HG02763 (cell line): ENCODE measurements at regions not wholly inside any gene's neighbourhood (a gene's known extent, or its start where the extent isn't known, plus 50 kb on each side); places are given as distances from the start of the nearest gene placed in this dataset.

Source experiments
- ATAC-seq: cut with Tn5 transposase; IDR thresholded peaks from one replicate; pipeline ENCODE4 v1.9.1; 2021; ENCODE audit warnings: mild to moderate bottlenecking, moderate library complexity; ENCODE audit not compliant: unreplicated experiment

DNA sequence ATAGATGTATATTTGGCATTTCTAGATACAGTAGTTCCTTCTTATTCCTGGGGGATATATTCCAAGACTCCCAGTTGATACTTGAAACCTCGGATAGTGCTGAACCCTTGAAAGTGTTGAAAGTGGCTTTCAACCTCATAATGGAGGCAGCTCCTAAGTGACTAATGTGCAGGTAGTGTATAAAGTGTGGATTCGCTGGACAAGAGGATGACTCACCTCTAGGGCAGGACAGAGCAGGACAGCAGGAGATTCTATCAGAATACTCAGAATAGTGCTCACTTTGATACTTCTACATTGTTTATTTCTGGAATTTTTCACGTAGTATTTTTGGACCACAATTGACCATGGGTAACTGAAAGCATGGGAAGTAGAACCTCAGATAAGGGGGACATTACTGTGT, 1138.9 kb upstream of the WWC1 start:
- no peak for ATAC-seq

GRCh38 chr5:167155387-167156005, 1135.9 kb upstream of the WWC1 start:
- no peak for ATAC-seq

DNA sequence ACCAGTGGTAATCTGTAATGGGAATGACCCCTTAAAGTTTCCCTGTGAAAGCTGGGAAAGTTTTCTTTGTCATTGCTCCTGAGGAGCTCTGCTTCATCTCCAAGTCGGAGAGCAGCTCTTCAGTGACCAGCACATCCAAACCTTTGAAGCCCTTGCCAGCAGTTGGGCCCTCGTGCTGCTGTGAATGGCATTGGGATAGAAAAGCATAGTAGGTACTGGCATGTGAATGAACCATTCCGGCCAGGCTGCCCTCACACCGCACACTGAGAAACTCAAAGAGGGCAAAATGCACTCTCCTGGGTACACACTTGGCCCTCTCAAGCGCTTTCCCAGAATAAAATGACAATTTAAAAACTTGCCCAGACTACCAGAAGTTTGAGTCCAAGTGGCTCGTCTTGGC, 1135.0 kb upstream of the WWC1 start:
- ATAC-seq = no peak

DNA sequence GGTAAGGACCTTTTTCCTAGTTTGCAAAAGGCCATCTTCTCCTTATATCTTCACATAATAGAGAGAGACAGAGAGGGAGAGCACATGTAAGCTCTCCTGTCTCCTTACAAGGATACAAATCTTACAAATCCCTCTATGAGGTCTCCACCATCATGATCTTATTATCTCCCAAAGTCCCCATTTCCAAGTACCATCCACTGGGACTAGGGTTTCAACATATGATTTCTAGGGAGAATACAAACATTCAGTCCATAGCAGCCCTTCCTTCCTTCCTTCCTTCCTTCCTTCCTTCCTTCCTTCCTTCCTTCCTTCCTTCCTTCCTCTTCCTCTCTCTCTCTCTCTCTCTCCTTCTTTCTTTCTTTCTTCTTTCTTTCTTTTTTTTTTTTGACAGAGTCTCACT, 1132.9 kb upstream of the WWC1 start:
- ATAC-seq = no peak

GRCh38 chr5:167160388-167160787, 1131.1 kb upstream of the WWC1 start:
- ATAC-seq = no peak

- ATAC-seq = no peak
These were observed 1124.7 kb upstream of the WWC1 start for GRCh38 chr5:167166696-167167095.

DNA sequence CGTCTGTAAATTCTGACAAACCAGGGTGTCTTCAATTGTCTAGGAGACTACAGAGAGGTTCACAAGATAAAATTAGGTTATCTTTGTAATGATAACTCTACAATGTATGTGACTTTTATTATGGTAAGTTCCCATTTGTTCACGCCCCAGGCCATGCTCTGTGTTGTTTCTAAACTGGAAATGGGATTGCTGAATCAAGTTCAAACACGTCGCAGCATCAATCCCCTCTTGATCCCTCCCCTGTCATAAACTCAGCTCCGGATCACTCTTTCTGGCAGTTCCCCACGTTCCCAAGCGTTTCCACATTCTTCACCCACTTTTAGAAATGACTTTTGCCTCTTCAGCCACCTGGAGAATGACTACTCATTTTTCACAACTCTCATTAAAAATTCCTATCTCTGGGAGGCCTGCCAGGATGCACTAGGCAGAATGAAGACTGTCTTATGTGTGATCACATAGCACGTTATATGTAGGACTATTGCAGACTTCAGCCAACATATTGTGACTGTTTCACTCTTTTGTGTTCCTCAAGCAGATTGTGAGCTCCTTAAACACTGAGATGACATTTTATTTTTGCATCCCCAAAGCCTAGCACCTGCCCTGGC, 1124.2 kb upstream of the WWC1 start:
- no peak for ATAC-seq

DNA sequence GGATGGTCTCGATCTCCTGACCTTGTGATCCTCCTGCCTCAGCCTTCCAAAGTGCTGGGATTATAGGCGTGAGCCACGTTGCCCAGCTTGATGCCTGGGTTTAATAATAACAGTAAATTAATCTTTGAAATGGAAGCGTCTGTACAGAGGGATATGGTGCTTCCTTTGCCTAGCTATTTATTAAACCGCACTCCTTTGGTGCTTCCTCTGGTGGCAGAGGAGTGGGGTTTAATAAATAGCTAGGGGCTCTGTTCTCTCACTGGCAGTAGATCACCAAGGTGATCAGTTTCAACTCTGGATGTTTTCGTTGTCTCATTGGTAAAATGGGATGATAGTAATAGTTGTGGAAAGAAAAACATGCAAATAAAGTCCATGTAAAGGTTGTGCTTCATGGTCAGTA, 1122.5 kb upstream of the WWC1 start:
- no peak for ATAC-seq

DNA sequence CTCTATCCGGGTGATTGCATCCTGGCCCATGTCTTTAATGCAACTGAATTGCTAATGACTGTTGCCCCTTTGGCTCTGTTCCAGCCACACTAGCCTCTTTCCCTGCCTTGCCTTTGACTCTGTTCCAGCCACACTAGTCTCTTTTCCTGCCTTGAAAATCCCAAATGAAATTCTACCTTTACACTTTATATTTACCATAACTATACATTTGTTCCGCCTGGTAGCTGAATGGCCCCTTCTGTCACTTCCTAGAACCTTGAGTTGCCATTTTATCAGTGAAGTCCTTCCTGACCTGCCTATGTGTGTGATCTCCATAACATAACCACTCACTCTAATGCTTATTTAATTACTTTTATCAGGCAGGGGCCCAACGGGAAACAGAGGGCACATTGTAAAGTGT, 1120.4 kb upstream of the WWC1 start:
- ATAC-seq = no peak

- ATAC-seq = no peak
These were observed 1113.7 kb upstream of the WWC1 start for GRCh38 chr5:167177736-167178135.

GRCh38 chr5:167180906-167181305, 1110.5 kb upstream of the WWC1 start:
- ATAC-seq = no peak

DNA sequence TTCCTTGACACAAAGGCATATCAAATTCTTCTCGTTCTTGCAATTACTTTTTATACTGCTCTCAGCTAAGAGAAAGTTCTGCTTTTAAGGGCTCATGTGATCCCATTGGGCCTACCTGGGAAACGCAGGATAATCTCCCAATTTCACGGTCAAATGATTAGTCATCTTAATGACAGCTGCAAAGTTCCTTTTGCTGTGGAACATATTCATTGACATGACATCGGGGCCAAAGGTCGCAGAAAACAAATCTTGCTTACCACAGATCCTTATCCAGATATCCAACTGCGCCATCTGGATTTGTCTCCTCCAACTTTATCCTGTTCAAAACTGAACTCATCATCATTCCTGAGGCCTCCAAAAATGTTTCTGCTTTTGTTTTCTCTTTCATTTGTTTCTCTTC, 1085.6 kb upstream of the WWC1 start:
- no peak for ATAC-seq

DNA sequence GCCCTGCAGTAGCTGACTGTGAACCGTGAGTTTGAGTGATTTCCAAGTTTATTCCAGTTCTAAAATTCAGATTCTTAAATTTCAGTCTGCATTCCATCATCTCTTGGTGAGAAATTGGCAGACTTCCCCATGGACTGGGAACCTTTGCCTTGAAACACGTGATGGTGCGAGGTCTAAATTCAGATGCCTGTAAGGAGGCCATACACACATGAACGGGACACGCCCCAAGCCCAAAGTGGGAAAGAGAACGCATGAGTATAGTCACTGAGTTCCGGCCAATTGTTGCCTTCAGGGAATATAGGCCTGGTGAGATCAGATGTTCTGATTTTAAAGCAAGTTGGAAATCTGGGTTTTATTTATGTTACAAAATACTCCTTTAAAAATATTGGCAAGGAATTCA, 1084.4 kb upstream of the WWC1 start:
- no peak for ATAC-seq

DNA sequence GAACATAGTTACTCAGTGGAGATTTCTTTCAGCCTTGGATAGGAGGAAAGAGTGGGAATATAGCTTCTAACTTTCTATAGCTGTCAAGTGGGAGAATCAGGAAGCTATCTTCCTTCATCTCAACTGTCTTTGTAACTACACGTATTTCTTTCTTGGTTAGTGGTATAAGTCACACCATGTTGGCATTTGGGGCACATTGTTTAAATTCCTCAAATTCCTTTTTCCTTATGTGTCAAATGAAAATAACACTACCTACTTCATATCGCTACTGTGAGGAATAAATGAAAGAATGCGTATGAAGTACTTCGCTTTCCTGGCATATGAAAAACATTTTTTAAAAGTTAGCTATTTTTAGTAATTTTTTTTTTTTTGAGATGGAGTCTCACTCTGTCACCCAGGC, 1082.5 kb upstream of the WWC1 start:
- no peak for ATAC-seq

GRCh38 chr5:167217097-167217743, 1074.2 kb upstream of the WWC1 start:
- ATAC-seq = no peak

GRCh38 chr5:167219298-167219697, 1072.1 kb upstream of the WWC1 start:
- ATAC-seq = no peak

- no peak for ATAC-seq
These were observed 1065.1 kb upstream of the WWC1 start for GRCh38 chr5:167226386-167226785.

- ATAC-seq = no peak
These were observed 1063.3 kb upstream of the WWC1 start for GRCh38 chr5:167228134-167228533.

- no peak for ATAC-seq
These were observed 1061.7 kb upstream of the WWC1 start for GRCh38 chr5:167229751-167230150.

DNA sequence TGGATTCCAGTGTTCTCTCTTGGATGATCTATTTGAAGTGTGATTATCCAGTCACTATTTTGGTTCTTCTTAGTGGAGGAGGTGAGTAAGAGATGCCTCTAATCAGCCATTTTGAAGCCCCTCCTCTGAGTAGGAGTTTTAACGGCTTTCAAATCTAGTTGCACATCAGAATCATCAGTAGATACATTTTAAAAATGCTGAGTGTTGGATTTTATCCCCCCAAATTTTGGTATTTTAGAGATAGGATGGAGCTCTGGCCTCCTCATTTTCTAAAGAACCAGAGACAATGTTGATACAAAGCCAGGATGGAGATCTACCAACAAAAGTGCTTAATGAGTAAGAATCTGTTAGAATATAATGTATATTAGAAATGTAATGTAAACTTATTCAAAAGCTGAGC, 1061.0 kb upstream of the WWC1 start:
- no peak for ATAC-seq

DNA sequence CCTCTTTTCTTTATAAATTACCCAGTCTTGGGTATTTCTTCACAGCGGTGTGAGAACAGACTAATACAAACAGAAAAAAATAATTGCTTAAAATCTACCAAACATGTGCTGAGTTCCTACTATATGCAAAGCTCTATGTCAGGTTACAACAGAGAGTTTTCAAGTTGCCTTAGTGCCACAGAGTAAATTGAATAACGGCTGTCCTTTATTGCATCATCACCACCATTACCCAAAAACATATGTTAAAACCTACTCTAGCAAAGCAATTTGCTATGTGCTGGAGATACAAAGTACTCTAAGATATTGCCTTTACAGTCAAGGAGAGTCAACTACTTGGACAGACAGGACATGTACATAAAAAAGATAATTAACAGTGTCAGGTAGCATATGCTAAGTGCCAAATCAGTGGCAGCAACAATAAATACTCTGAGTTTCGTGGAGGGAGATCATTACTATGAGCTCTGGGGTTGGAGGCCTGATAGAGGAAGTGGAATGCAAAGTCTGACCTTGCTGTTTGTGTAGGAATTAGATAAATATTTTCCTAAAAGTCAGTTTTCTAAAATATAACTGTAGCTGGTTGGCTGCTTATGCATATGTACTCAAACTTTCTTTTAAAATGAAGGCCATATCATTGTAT, 1058.7 kb upstream of the WWC1 start:
- no peak for ATAC-seq
